ENCODE measurements at regions not wholly inside any gene's neighbourhood (a gene's known extent, or its start where the extent isn't known, plus 50 kb on each side); places are given as distances from the start of the nearest gene placed in this dataset.

DNA sequence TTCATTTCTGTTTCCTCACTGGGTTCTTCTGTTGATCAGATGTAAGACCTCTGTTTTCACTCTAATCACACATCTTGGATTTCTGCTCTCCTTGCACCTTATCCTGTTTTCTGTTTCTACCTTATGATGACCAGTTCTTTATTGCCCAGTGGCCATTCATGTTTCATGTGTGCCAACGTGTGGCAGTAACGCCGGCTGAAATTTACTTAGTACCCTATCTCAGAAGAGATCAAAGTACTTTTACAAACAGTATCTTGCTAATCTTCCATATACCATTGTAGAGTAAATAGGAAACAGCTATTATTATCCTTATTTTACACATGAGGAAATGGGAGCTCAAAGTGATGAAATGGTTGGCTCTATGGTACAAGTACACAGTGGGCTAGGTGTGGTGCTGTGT is 74.0 kb downstream of the GATA3 start:
- peaks cover 34% of the 10 kb centered on the region for H3K4me1 Mint-ChIP-seq (ENCODE audit: low read depth)
- H3K27me3 Mint-ChIP-seq (ENCODE audit: low read depth), result peaks cover 7% of the 10 kb centered on the region
- DNase-seq (no peak), ATAC-seq (replicated peaks in 1 of 2) (no peak)
- H3K9me3 Mint-ChIP-seq, result no peaks in the 10 kb centered on the region
- no peak overlapping the region for H3K4me3 Mint-ChIP-seq
- H3K27ac Mint-ChIP-seq, result no peak overlapping the region
- no peaks in the 10 kb centered on the region for H3K36me3 Mint-ChIP-seq (ENCODE audit: insufficient read depth in 2 of 2)

DNA sequence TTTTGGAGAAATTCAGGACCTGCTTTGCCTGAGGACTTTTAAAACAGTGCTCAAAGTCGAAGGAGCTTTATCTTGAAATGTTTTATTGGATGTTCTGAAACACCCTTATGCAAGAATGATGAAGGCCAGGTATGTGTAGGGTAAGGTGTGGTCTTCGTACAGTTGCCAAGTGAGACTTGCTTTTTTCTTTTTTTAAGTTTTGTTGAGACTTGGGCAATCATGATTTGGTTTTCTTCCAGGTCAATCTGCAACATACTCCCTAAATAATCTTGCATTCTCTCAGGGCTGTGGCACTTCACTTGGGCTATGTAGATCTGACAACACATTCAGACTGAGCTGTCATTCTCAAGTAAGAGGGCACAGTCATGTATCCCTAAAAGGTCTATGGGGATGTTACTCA is 75.0 kb downstream of the GATA3 start:
- Mint-ChIP-seq H3K27ac (no peak overlapping the region), H3K36me3 (ENCODE audit: insufficient read depth in 2 of 2) (no peaks in the 10 kb centered on the region), H3K27me3 (ENCODE audit: low read depth) (peaks cover 13% of the 10 kb centered on the region), H3K4me3 (no peak overlapping the region), H3K4me1 (ENCODE audit: low read depth) (peaks cover 41% of the 10 kb centered on the region), H3K9me3 (no peaks in the 10 kb centered on the region)
- no peak for ATAC-seq (replicated peaks in 1 of 2)
- no peak for DNase-seq

DNA sequence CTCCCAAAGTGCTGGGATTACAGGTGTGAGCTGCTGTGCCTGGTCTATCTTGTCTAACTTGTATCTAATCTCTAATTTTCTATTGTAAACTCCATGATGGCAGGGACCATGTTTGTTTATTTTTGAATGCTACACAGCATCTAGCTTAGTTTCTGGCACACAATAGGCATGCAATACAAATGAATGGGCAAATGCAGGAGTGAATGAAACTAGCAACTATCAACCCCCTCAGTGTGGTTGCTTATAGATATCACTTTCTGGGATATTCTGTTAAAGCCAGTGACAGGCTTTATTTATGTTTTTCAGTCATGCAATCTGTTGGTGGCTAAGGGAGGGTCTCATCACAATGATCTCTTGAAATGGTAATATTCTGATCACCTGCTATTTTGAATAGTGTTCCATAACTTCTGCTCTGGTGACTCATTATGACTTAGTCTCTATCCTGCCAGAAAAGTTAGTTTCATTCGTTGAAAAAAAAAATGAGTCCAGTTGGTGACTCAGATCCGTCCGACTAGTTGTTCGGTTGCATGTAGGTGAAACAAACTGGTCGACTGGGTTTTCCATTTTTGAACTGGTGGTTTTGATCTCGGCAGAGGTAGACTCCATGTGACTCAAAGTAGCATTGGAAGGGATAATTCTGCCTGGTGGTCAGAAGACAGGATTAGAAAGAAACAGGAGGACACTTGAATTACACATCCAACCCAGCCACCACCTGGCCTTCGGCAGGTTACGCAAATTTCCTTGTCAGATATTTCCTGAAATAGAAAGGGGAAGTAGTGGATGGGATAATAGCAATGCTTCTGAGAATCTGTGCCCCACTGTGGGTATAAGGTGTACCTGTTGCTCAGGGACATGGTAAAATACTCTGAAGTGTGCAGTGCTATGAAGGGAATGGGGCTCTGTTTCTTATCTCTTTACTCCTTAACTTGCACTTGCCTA is 76.8 kb downstream of the GATA3 start:
- ATAC-seq (replicated peaks in 1 of 2) (peak; percentile 73 to 76), DNase-seq (peak; percentile 64 to 76)
- H3K4me3 Mint-ChIP-seq, result peak overlapping the region; percentile 60 to 73
- no peaks in the 10 kb centered on the region for H3K36me3 Mint-ChIP-seq (ENCODE audit: insufficient read depth in 2 of 2)
- H3K4me1 Mint-ChIP-seq (ENCODE audit: low read depth), result peaks cover 54% of the 10 kb centered on the region
- H3K9me3 Mint-ChIP-seq, result no peaks in the 10 kb centered on the region
- H3K27ac Mint-ChIP-seq, result peak overlapping the region; percentile 52
- H3K27me3 Mint-ChIP-seq (ENCODE audit: low read depth), result peaks cover 11% of the 10 kb centered on the region

DNA sequence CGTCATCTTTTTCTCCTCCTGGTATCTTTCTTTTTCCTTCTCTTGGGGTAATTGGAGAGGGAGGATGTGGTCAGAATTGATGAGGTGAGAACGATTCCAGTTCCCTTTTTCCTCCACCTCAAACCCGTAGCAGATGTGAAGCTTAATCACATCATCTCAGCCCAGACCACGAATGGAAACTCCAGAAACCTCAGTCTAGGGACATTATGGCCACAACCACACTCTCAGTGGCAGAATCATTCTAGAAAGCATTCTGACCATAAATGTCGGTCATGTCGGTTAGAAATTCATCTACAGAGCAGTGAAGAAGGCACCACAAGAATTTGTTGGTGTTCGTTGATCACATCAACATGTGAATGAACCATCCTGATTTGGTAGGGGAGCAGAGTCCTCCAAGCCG is 78.7 kb downstream of the GATA3 start:
- H3K27me3 Mint-ChIP-seq (ENCODE audit: low read depth), result peaks cover 6% of the 10 kb centered on the region
- peak overlapping the region; percentile 88 for H3K27ac Mint-ChIP-seq
- H3K36me3 Mint-ChIP-seq (ENCODE audit: insufficient read depth in 2 of 2), result no peaks in the 10 kb centered on the region
- no peaks in the 10 kb centered on the region for H3K9me3 Mint-ChIP-seq
- peak; percentile 44 to 62 for ATAC-seq (replicated peaks in 1 of 2)
- peak; percentile 78 to 79 for DNase-seq
- peaks cover 73% of the 10 kb centered on the region for H3K4me1 Mint-ChIP-seq (ENCODE audit: low read depth)
- peak overlapping the region; percentile 73 to 82 for H3K4me3 Mint-ChIP-seq

DNA sequence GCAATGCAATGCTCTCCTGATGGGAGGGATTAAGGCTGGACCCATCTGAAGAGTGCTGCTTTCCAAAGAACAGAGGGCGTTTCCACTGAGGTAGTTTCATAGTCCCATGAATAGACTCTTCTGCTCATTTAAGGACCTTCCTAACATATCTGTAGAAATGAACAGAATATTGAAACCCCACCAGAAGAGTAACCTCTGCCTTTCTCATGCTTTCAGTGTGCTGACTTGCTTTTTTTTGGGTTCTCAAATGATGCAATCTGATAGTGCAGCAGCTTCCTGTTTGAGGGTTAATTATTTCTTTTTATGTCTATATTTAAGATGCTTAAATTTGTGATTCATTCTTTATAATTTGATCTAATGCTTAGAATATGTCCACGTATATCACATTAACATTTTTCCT is 82.2 kb downstream of the GATA3 start:
- Mint-ChIP-seq H3K36me3 (ENCODE audit: insufficient read depth in 2 of 2) (no peaks in the 10 kb centered on the region), H3K27me3 (ENCODE audit: low read depth) (peaks cover 6% of the 10 kb centered on the region), H3K4me3 (peak overlapping the region; percentile 75 to 94), H3K4me1 (ENCODE audit: low read depth) (peaks cover 91% of the 10 kb centered on the region), H3K9me3 (no peaks in the 10 kb centered on the region), H3K27ac (peak overlapping the region; percentile 95)
- ATAC-seq (replicated peaks in 1 of 2), result peak; percentile 17 to 22
- no peak for DNase-seq

DNA sequence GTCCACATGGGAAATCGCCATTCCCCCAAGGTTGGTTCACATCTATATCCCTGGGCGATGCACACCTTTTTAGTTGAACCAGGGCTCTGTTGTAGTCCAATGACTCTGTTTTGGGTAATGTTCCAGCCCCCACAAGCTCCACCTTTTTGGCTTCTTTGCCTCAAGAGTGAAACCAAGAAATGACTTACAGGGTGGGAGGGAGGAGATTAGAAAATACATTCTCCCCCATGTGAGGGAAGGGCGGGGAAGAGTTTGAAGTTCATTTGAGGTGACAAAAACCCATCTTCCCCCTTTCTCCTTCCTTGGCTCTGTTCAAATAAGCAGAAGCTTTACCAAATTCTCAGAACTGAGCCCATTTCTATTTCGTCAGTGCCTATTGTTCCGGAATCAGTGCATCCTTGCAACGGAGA is 82.8 kb downstream of the GATA3 start:
- ATAC-seq (replicated peaks in 1 of 2), result peak; percentile 60 to 65
- Mint-ChIP-seq H3K36me3 (ENCODE audit: insufficient read depth in 2 of 2) (no peaks in the 10 kb centered on the region), H3K4me3 (peak overlapping the region; percentile 75 to 94), H3K27ac (peak overlapping the region; percentile 95), H3K27me3 (ENCODE audit: low read depth) (peaks cover 6% of the 10 kb centered on the region), H3K4me1 (ENCODE audit: low read depth) (peaks cover 88% of the 10 kb centered on the region), H3K9me3 (no peaks in the 10 kb centered on the region)
- peak; percentile 58 to 60 for DNase-seq

DNA sequence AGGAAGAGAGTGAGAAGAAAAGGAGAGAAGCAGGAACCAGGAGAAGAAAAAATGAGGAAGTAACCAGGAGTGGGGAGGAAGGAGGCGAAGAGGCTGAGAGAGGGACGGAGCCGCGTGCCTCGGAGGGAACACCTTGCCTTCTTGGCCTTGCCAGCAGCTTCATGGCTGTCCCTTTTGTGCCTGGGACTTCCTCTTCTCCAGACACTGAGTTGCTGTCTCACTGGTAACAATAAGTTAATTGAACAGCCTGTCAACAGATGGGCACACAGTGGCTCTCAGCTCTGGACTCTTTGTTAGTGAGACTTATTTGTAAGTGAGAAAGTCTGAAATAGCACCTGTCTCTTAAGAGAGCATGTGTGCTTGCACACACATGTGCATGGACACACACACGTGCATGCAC is 83.2 kb downstream of the GATA3 start:
- peaks cover 83% of the 10 kb centered on the region for H3K4me1 Mint-ChIP-seq (ENCODE audit: low read depth)
- peak overlapping the region; percentile 75 to 94 for H3K4me3 Mint-ChIP-seq
- peak overlapping the region; percentile 95 for H3K27ac Mint-ChIP-seq
- H3K27me3 Mint-ChIP-seq (ENCODE audit: low read depth), result peaks cover 6% of the 10 kb centered on the region
- no peaks in the 10 kb centered on the region for H3K9me3 Mint-ChIP-seq
- ATAC-seq (replicated peaks in 1 of 2) (peak; percentile 14 to 18), DNase-seq (peak in 1 of 2 donors; percentile 29)
- no peaks in the 10 kb centered on the region for H3K36me3 Mint-ChIP-seq (ENCODE audit: insufficient read depth in 2 of 2)

DNA sequence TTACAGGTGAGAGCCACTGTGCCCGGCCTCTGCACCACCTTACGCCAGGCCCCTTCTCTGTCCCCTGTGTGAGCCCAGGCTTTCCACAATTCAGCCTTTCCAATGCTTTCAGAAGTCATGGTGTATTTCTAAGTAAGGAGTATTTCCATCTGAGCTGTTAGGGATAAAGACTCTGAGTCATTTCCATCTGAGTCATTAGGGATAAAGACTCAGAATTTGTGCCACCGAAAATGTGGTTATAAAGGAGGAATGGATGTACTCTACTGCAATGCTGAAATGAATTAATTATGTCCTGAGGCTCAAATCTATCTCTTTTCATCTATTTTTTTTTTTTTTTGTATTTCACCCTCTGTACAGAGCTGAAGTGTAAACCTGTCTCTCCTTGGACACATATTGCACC is 84.0 kb downstream of the GATA3 start:
- H3K27ac Mint-ChIP-seq, result no peak overlapping the region
- peaks cover 76% of the 10 kb centered on the region for H3K4me1 Mint-ChIP-seq (ENCODE audit: low read depth)
- peak in 1 of 2 donors; percentile 23 for ATAC-seq (replicated peaks in 1 of 2)
- DNase-seq, result no peak
- no peaks in the 10 kb centered on the region for H3K36me3 Mint-ChIP-seq (ENCODE audit: insufficient read depth in 2 of 2)
- peak overlapping the region; percentile 57 to 61 for H3K4me3 Mint-ChIP-seq
- peaks cover 6% of the 10 kb centered on the region for H3K27me3 Mint-ChIP-seq (ENCODE audit: low read depth)
- H3K9me3 Mint-ChIP-seq, result no peaks in the 10 kb centered on the region

DNA sequence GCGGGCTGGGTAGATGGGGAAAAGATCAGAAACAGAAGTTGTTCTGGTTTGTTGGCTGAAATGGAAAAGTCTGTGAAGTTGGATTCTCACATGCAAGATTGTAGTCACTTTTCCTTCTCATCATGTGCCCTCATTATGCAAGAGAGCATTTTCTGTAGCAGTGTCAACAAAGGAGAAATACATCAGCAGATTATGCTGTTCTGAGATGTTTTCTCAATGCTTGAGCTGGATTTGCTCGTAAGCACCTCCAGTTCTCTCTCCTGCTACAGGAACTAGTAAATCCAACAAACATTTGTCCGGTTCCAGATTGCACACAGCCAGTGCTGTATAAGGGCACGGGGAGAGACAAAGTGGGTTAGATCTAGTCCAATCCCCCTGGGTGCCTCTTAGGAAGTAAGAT is 90.0 kb downstream of the GATA3 start:
- H3K36me3 Mint-ChIP-seq (ENCODE audit: insufficient read depth in 2 of 2), result no peaks in the 10 kb centered on the region
- H3K4me3 Mint-ChIP-seq, result no peak overlapping the region
- H3K9me3 Mint-ChIP-seq, result no peaks in the 10 kb centered on the region
- H3K27ac Mint-ChIP-seq, result no peak overlapping the region
- H3K4me1 Mint-ChIP-seq (ENCODE audit: low read depth), result peaks cover 23% of the 10 kb centered on the region
- DNase-seq (no peak), ATAC-seq (replicated peaks in 1 of 2) (no peak)
- peaks cover 7% of the 10 kb centered on the region for H3K27me3 Mint-ChIP-seq (ENCODE audit: low read depth)

DNA sequence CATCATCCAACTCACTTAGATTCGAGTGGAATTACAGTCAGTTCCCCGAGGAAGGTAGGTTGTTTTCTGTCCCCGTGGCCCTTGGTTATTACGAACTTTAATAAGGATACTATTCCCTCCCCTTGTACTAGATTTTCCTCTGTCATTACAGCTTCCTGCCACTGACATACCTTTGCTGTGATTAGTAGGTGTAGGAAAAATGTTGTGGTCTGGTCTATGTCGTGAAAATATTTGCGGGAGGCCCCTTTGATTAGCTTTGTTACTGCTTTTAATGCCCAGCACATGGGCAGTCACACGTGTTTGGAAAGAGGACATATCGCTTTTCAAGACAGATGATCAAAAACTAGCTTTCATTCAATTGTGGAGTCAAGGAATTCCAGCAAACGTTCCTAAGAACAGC is 92.2 kb downstream of the GATA3 start:
- no peak overlapping the region for H3K27ac Mint-ChIP-seq
- peaks cover 3% of the 10 kb centered on the region for H3K4me1 Mint-ChIP-seq (ENCODE audit: low read depth)
- H3K27me3 Mint-ChIP-seq (ENCODE audit: low read depth), result peaks cover 7% of the 10 kb centered on the region
- no peaks in the 10 kb centered on the region for H3K36me3 Mint-ChIP-seq (ENCODE audit: insufficient read depth in 2 of 2)
- no peaks in the 10 kb centered on the region for H3K9me3 Mint-ChIP-seq
- H3K4me3 Mint-ChIP-seq, result no peak overlapping the region
- ATAC-seq (replicated peaks in 1 of 2) (no peak), DNase-seq (no peak)

DNA sequence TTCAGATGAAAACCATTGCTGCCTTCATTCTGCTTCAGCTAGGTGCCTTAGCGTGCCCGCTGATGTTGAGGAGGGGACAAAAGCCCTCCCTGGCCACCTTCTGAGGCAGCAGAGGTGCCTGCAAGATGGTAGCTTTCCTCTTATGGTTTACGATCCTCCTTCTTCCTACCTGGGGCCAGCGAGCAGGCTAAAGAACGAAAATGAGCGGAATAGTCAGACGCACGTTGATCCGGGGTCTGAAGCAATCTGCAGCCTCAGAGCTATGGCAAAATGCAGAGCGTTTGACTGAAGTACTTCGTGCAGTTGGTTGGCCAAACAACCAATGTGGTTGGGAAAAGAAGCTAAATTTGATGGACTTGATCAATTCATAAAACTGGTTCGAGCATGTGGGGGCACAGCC is 95.5 kb downstream of the GATA3 start:
- H3K9me3 Mint-ChIP-seq, result no peaks in the 10 kb centered on the region
- ATAC-seq (replicated peaks in 1 of 2), result no peak
- H3K27ac Mint-ChIP-seq, result no peak overlapping the region
- peaks cover 7% of the 10 kb centered on the region for H3K4me1 Mint-ChIP-seq (ENCODE audit: low read depth)
- peaks cover 7% of the 10 kb centered on the region for H3K27me3 Mint-ChIP-seq (ENCODE audit: low read depth)
- H3K4me3 Mint-ChIP-seq, result no peak overlapping the region
- DNase-seq, result no peak
- H3K36me3 Mint-ChIP-seq (ENCODE audit: insufficient read depth in 2 of 2), result no peaks in the 10 kb centered on the region

DNA sequence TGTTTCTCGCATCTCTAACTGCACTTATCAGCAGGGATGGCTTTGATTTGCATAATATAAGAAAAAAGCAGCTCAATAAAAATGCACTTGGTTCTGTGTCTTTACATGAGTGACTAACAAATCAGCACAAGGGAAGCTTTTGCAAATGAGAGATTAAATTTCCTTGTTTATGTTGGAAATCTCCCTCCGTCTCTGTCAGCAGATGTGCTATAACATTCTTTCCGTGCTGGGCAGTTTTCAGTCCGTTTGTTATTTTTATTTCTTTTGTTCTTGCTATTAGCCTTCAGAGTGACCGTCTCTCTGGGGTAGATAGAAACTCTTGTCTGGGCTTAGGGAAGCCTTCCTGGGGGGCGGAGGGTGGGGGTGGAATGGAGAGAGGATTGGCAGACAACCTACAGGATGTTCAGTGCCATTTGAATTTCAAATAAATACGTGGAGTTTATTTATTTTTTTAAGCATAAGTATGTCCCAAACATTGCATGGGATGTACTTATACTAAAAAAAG is 96.0 kb downstream of the GATA3 start:
- peaks cover 7% of the 10 kb centered on the region for H3K4me1 Mint-ChIP-seq (ENCODE audit: low read depth)
- no peak for DNase-seq
- peaks cover 7% of the 10 kb centered on the region for H3K27me3 Mint-ChIP-seq (ENCODE audit: low read depth)
- no peaks in the 10 kb centered on the region for H3K9me3 Mint-ChIP-seq
- ATAC-seq (replicated peaks in 1 of 2), result no peak
- H3K27ac Mint-ChIP-seq, result no peak overlapping the region
- no peaks in the 10 kb centered on the region for H3K36me3 Mint-ChIP-seq (ENCODE audit: insufficient read depth in 2 of 2)
- H3K4me3 Mint-ChIP-seq, result no peak overlapping the region

DNA sequence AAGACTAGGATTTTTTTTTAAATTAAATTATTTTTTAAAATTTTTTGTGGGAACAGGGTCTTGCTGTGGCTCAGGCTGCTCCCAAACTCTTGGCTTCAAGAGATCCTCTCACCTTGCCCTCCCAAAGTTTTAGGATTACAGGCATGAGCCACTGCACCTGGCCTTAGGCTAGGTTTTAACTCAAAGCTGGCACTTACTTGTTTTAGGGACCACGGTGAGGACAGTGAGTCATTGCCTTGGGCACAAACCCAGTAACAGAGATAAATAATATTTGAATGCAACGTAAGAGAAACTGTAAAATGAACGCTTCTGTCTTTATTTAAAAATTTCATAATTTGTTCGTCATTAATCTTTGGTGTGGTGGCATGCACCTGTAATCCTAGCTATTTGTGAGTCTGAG is 96.6 kb downstream of the GATA3 start:
- ATAC-seq (replicated peaks in 1 of 2) (no peak), DNase-seq (no peak)
- peaks cover 7% of the 10 kb centered on the region for H3K27me3 Mint-ChIP-seq (ENCODE audit: low read depth)
- H3K4me3 Mint-ChIP-seq, result no peak overlapping the region
- peaks cover 7% of the 10 kb centered on the region for H3K4me1 Mint-ChIP-seq (ENCODE audit: low read depth)
- no peaks in the 10 kb centered on the region for H3K9me3 Mint-ChIP-seq
- no peaks in the 10 kb centered on the region for H3K36me3 Mint-ChIP-seq (ENCODE audit: insufficient read depth in 2 of 2)
- H3K27ac Mint-ChIP-seq, result no peak overlapping the region

All from activated T-cell treated with anti-CD3 and anti-CD28 coated beads, Interleukin-2, amount 50 U/mL, for 72 hours (primary cell).